Fibroblast of skin of right quadriceps (primary cell): ENCODE measurements at regions not wholly inside any gene's neighbourhood (a gene's known extent, or its start where the extent isn't known, plus 50 kb on each side); places are given as distances from the start of the nearest gene placed in this dataset.
A peak's percentile ranks its signal among the peaks of the same experiment; 100 is the strongest.
"Not testable (repeated sequence)": the region's sequence is repeated elsewhere in the genome, so short reads cannot be mapped to it uniquely, and the experiment has no call there.

ENCODE experiments used
- DNase-seq: peaks from one replicate; pipeline ENCODE4 v3.0.0-alpha.2; 2013

DNA sequence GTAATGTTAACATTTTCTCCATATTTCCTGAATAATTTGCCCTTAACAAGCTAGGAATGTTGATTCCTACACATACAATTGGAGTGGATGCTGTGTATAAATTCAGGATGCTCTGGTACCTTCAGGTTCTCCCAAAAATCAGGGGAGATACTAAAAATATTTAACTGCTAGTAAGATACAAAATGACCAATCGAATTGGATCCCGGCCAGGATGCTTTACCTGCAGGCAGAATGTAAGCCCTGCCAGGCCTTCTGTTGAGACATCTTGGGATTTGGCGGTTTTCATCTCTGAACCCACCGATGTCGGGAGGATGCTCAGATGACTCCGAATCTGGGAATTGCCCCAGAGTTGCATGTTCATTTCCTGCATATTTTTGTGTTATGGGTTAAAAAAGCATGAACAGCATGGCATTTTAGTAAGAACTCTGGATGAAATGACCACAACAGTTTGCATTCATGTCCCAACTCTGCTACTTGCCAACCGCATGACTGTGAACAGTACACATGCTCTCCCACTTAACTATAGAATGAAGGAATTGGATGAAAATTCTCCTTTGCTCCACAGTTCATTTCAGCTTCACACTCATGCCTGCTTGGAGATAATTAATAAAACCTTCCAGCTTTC, 241.4 kb upstream of the TBL1XR1 start:
- no peak for DNase-seq

- DNase-seq, result peak; percentile 78
Observed at GRCh38 chr3:177439694-177440269, 242.5 kb upstream of the TBL1XR1 start.

DNA sequence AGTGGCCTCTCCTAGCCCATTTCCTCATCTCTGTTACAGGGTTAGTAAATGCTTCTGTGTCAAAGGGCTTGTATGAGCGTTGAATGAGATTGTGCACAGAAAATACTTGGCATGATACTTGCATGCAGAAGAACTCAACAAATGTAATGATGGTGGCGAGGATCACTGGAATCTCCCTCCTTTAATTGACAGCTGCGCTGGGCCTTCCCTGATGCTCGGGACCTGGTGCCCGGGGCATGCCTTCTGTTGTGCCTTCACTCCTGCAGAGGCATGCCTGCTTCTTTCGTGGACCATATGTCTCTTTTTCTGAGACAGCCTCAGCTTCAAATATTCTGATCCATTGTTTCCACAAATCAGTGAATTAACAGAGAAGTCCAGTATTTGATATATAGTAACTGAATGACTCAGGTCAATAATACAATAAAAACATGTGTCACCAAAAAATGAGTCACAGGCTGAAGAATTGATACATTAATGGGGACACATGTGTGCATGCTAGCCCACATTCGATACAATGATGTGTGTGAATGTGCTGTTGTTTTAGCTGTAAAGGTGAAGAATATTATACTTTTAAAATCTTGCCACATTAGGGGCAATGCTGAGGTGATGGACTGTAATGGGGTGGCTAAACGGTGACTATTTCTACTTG, 243.3 kb upstream of the TBL1XR1 start:
- DNase-seq, result no peak

DNA sequence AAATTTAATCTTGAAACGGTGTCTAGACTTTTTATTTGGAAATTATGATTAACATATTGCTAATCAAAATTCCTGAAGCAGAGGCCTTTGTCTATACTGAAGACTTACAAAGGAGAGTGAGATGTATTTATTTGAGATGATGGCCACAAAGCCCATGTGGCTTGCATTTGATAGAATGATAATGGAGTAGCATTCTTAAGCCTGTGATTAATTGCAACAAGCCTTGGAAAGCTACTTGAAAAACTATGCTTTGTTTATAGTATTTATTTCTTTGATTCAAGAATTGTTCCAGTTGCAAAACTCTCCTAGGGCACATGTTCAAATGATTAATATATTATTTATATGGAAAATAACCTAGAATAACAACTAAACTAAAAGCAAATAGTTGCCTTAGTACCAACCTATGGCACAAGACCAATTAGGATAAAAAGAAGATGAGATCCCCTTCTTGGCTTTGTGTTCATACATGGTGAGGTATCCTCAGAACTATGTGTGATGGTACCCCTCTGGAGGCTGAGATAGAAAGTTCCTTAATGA, 244.1 kb upstream of the TBL1XR1 start:
- peak; percentile 76 for DNase-seq

DNA sequence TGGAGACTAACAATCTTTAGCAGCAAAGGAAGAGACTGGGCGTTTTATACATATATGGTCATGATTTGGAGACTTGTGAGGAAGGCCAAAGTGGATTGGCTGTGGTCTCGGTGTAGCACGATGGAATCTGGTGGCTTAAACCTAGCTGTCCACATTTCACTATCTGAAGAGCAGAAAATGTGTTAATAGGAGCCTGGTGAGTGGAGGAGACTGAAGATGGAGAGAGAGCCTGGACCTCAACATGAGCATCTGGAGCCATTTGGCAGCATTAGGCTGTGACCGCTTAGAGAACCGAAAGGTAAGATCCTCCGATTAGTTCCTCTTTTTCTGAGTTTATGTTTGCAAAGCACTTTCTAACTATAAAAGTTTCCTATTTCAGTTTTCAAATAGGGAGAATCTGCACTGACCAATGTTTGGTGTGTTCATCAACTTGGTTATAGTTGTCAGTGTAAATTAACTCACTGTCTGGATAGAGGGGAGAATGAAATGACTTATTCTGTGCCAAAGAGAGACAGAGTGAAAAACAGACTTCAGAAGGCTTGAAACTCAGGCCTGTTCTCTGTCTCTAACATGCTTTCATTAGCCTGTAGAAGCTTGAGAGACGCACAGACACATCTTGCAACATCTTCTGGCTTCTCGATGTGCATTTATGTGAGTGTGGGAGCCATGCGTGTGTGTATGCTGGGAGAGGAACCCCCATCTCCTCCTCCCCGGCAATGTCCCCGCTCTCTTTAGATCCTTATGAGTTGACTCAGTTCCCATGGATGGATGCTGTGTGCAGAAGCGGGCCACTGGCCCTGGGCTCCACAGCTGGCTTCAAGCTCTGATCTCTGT, 244.7 kb upstream of the TBL1XR1 start:
- DNase-seq, result no peak

DNA sequence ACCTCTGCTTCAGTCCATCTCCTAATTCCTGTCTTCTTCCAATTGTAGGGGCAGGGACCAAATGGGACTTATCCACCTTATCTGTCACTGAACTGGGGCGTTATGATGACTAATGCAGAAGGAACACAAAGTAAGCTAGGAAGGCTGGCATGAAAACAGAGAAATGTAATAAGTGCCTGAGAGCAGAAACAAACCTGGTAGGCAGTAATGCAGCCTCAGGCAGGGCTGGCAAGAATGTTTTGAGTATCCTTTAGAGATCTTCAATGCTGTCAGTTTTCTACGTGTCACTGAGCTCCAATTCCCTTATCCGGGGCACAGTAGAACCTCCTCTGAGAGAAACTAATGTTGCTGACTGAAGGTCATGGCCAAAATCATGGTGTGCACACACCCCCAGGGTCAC, 246.2 kb upstream of the TBL1XR1 start:
- no peak for DNase-seq

DNA sequence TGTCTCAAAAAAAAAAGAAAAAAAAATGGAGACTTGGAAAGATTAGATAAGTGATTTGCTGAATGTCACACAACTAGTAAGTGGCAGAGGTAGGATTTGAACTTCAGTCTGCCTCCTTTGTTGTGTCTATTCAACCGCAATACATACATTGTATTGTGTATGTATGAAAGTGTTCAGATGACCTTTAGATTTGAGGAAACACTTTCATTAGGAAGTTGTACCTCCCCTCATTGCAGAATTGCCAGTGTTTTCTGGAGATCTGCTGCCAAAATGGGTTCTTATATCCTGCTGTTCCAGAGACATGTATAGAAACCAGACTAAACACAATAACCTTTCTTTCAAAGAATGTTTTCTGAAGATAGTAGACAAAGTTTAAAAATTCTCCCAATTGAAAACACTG, 247.4 kb upstream of the TBL1XR1 start:
- no peak for DNase-seq

DNA sequence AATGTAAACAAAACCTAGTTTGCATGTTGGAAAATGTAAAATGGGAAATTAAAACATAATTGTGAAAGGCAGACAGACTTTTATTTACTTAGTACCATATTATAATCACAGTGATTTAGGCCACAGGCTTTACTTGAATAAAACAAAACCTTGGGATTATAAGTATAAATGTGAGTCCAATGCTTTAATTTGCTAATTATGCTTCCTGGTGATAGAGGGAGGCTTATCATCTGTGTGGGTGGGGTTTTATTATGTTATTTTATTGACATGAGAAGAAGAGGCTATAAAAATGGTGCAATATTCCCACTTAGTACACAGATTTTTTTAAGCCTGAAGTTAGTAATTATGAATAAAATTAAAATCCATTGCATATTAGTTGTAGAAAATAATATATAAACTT, 248.3 kb upstream of the TBL1XR1 start:
- no peak for DNase-seq

- DNase-seq, result no peak
Observed at GRCh38 chr3:177446165-177446601, 248.9 kb upstream of the TBL1XR1 start.

DNA sequence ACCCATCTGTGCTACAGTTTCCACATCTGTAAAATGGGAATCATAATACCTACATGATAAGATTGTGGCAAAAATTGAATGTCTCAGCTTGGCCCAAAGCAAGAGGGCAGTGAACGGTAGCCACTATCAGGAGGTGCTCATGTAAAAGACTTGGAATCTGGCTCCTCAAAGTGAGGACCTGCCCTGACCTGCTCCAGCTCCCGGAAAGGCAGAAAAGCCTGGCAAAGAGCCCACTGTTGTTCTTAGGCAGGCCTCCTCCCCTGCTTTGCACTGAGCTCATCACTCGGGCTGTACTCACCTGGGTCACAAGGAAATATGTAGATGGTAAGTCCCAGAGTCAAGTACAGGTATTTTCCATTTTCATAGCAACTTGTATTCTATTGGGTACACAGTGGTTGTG, 250.7 kb upstream of the TBL1XR1 start:
- DNase-seq, result no peak

DNA sequence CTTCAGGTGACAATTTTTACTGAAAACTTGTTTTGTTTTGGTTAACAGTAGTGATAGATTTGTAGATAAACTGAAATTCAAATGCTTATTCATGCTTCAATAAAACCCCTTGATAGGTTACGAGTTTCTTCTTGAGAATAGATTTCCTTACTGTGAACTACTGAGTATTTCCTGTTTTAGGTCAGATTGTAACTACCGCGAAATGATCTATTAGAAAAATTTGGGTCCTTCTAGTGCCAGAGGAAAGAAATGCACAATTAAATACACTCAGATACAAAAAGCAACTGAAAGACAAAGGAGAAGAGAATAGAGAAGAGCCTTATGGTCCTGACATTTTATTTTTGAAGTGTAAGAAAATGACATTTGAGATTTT, 251.7 kb upstream of the TBL1XR1 start:
- DNase-seq, result no peak

DNA sequence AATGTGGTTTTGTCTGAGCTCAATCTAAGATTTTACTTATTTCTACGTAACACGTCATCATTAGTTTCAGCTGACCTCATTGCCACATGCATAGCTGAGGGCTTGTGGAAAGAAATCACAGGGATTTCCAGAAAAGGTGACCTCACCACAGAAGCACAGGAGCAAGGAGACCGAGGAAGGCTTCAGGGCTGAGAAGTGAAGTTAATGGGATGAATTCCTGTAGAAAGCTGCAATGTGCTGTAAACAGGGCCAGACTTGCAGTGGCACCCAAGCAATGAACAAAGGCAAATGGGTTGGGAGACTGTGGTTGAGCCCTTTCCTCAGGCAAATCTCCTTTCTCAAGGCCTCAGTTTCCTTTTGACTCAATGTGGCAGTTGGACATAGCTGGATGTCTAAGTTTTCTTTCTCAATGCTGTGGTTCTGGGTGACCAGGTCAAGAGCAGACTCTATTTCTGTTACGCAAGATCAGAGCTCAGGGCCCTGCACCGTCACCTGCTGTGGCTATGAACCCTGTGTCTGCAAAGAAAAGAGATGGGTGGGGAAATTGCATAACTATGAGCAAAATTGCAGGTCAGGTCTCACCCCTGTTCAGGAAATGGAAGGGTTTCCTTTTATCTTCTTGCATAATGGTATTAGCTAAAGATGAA, 252.2 kb upstream of the TBL1XR1 start:
- DNase-seq, result peak; percentile 66

- DNase-seq, result peak; percentile 45
Observed at GRCh38 chr3:177451301-177451750, 254.0 kb upstream of the TBL1XR1 start.

DNA sequence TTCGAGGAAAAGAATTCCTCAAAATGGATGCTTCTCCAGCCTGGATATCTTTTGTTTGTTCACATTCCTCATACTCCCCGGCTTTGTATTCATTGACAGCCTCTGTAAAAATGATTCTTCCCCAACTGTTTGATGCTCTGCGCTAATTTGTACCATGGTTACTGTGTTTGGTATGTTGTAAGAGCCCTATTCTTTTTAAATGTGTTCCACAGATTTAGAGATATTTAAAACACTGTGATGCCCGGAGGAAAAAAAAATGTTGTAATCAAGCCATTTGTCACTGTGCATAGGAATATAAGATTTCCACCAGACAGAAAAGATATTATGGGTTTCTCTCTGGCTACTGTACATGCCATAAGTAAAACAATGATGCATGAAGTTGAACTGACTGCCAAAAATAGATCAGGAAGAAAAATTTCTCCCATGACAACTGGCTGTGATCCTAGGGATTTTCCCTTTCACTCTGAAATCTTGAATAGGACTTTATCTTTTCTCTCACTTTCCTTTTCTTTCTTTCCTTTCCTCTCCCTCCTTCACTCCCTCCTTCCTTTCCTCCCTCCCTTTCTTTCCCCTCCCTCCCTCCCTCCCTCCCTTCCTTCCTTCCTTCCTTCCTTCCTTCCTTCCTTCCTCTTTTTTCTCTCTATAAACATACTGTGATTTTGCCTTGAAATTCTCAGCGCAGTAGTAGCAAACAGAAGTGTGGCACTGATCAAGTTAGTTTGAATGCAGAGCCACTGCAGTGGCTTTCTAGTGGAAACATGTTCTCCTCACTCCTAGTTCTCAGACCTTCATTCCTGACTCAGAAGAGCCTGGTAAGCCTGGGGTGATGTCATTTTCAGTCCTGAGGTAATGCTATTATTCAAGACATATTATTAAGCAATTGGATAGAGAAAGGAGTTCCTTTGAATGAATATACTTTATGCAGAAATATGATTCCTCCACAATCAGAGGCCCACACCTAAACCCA, 254.9 kb upstream of the TBL1XR1 start:
- DNase-seq, result peak; percentile 89

GRCh38 chr3:177452831-177453450, 255.7 kb upstream of the TBL1XR1 start:
- peak; percentile 51 for DNase-seq

GRCh38 chr3:177453451-177453844, 256.2 kb upstream of the TBL1XR1 start:
- no peak for DNase-seq

GRCh38 chr3:177457204-177457603, 259.9 kb upstream of the TBL1XR1 start:
- DNase-seq, result not testable (repeated sequence)

- peak; percentile 83 for DNase-seq
Observed at GRCh38 chr3:177459401-177459800, 262.1 kb upstream of the TBL1XR1 start.

- no peak for DNase-seq
Observed at GRCh38 chr3:177460047-177460446, 262.8 kb upstream of the TBL1XR1 start.

DNA sequence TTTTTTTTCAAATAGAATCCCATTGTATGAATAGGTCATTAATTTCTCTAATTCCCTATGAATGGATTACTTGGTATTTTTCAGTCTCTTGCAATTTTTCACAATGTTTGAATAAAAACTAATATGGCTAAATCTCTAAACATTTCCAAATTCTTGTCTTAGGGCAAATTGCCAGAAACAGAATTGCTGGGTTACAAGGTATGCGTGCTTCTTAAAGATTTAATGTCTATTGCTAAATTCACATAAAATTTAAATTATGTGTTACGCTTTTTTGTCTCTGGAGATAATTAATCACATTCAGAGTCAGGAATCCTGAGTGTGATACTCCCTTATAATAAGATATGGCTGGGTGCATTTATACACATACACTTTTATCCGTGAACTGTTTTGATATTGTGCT, 264.5 kb upstream of the TBL1XR1 start:
- DNase-seq, result peak; percentile 80

GRCh38 chr3:177463341-177463740, 266.1 kb upstream of the TBL1XR1 start:
- not testable (repeated sequence) for DNase-seq
